ENCODE measurements at regions not wholly inside any gene's neighbourhood (a gene's known extent, or its start where the extent isn't known, plus 50 kb on each side); places are given as distances from the start of the nearest gene placed in this dataset.

- H3K27ac ChIP-seq (ENCODE audit: low read length): no peak overlapping the region
- H3K9me3 ChIP-seq (ENCODE audit: insufficient read depth, low read length): no peaks in the 10 kb centered on the region
- H3K4me1 ChIP-seq (ENCODE audit: low read length): no peaks in the 10 kb centered on the region
- no peaks in the 10 kb centered on the region for H3K27me3 ChIP-seq (ENCODE audit: low read depth, low read length)
- no peak overlapping the region for H3K4me2 ChIP-seq (ENCODE audit: low read length)
- no peak for TF ChIP-seq CTCF (IDR thresholded peaks at IDR 0.05; ENCODE audit: low read depth, low read length)
- TF ChIP-seq EZH2phosphoT487 (IDR thresholded peaks at IDR 0.05; ENCODE audit: low read depth): no peak
- no peak overlapping the region for H3K4me3 ChIP-seq (ENCODE audit: low read length)
- H3K9ac ChIP-seq (ENCODE audit: low read length): no peak overlapping the region
- H2AFZ ChIP-seq (ENCODE audit: low read depth, low read length): no peak overlapping the region
- H3K36me3 ChIP-seq (replicated peaks; ENCODE audit: low read depth, low read length): no peaks in the 10 kb centered on the region
- H3K79me2 ChIP-seq (ENCODE audit: low read length): no peaks in the 10 kb centered on the region
- H4K20me1 ChIP-seq (ENCODE audit: insufficient read depth, low read length): no peaks in the 10 kb centered on the region
Measured at GRCh38 chr7:25927626-25927978, 224.4 kb upstream of the NFE2L3 start.

- TF ChIP-seq CTCF (IDR thresholded peaks at IDR 0.05; ENCODE audit: low read depth, low read length) (no peak), EZH2phosphoT487 (IDR thresholded peaks at IDR 0.05; ENCODE audit: low read depth) (no peak)
- Histone ChIP-seq H3K4me2 (ENCODE audit: low read length) (no peak overlapping the region), H3K4me1 (ENCODE audit: low read length) (no peaks in the 10 kb centered on the region), H3K9ac (ENCODE audit: low read length) (no peak overlapping the region), H3K27me3 (ENCODE audit: low read depth, low read length) (no peaks in the 10 kb centered on the region), H3K36me3 (replicated peaks; ENCODE audit: low read depth, low read length) (no peaks in the 10 kb centered on the region), H2AFZ (ENCODE audit: low read depth, low read length) (no peak overlapping the region), H3K27ac (ENCODE audit: low read length) (no peak overlapping the region), H3K79me2 (ENCODE audit: low read length) (no peaks in the 10 kb centered on the region), H3K9me3 (ENCODE audit: insufficient read depth, low read length) (no peaks in the 10 kb centered on the region), H3K4me3 (ENCODE audit: low read length) (no peak overlapping the region), H4K20me1 (ENCODE audit: insufficient read depth, low read length) (no peaks in the 10 kb centered on the region)
Measured at GRCh38 chr7:25928549-25929330, 223.3 kb upstream of the NFE2L3 start.

GRCh38 chr7:25929448-25929847 is 222.6 kb upstream of the NFE2L3 start:
- H3K9ac ChIP-seq (ENCODE audit: low read length): no peak overlapping the region
- no peaks in the 10 kb centered on the region for H3K79me2 ChIP-seq (ENCODE audit: low read length)
- no peak overlapping the region for H3K27ac ChIP-seq (ENCODE audit: low read length)
- H3K27me3 ChIP-seq (ENCODE audit: low read depth, low read length): no peaks in the 10 kb centered on the region
- H4K20me1 ChIP-seq (ENCODE audit: insufficient read depth, low read length): no peaks in the 10 kb centered on the region
- H3K9me3 ChIP-seq (ENCODE audit: insufficient read depth, low read length): no peaks in the 10 kb centered on the region
- H2AFZ ChIP-seq (ENCODE audit: low read depth, low read length): no peak overlapping the region
- no peak overlapping the region for H3K4me2 ChIP-seq (ENCODE audit: low read length)
- no peaks in the 10 kb centered on the region for H3K4me1 ChIP-seq (ENCODE audit: low read length)
- H3K4me3 ChIP-seq (ENCODE audit: low read length): no peak overlapping the region
- no peaks in the 10 kb centered on the region for H3K36me3 ChIP-seq (replicated peaks; ENCODE audit: low read depth, low read length)
- no peak for TF ChIP-seq CTCF (IDR thresholded peaks at IDR 0.05; ENCODE audit: low read depth, low read length)
- TF ChIP-seq EZH2phosphoT487 (IDR thresholded peaks at IDR 0.05; ENCODE audit: low read depth): no peak

- no peak overlapping the region for H3K4me3 ChIP-seq (ENCODE audit: low read length)
- no peaks in the 10 kb centered on the region for H4K20me1 ChIP-seq (ENCODE audit: insufficient read depth, low read length)
- H2AFZ ChIP-seq (ENCODE audit: low read depth, low read length): no peak overlapping the region
- no peaks in the 10 kb centered on the region for H3K9me3 ChIP-seq (ENCODE audit: insufficient read depth, low read length)
- H3K9ac ChIP-seq (ENCODE audit: low read length): no peak overlapping the region
- H3K36me3 ChIP-seq (replicated peaks; ENCODE audit: low read depth, low read length): no peaks in the 10 kb centered on the region
- H3K4me1 ChIP-seq (ENCODE audit: low read length): no peaks in the 10 kb centered on the region
- H3K27me3 ChIP-seq (ENCODE audit: low read depth, low read length): no peaks in the 10 kb centered on the region
- no peak overlapping the region for H3K27ac ChIP-seq (ENCODE audit: low read length)
- TF ChIP-seq CTCF (IDR thresholded peaks at IDR 0.05; ENCODE audit: low read depth, low read length) (no peak), EZH2phosphoT487 (IDR thresholded peaks at IDR 0.05; ENCODE audit: low read depth) (no peak)
- H3K4me2 ChIP-seq (ENCODE audit: low read length): no peak overlapping the region
- H3K79me2 ChIP-seq (ENCODE audit: low read length): no peaks in the 10 kb centered on the region
Measured at GRCh38 chr7:25930492-25931048, 221.4 kb upstream of the NFE2L3 start.

All from OCI-LY3 (cell line).